ENCODE measurements at regions not wholly inside any gene's neighbourhood (a gene's known extent, or its start where the extent isn't known, plus 50 kb on each side); places are given as distances from the start of the nearest gene placed in this dataset.
"Not testable (repeated sequence)": the region's sequence is repeated elsewhere in the genome, so short reads cannot be mapped to it uniquely, and the experiment has no call there.

DNA sequence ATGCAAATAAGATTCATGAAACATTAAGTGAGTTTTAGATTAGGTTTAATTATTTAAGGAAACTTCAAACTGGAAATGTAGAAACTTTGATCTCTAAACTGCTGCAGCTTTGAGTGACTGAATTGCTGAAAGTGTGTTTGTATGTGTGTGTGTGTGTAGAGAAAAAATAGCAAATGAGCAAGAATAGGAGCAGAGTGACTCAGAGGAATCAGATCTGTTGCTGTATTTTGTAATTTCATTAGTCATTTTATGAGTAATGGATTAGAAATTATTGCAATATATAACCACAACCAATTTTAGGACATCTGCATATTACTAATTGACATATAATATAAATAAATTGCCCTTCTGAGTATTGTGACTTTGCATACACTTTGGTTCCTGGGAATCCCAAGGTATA, 52.8 kb upstream of the SLC9A9 start:
- peak; percentile 10 for DNase-seq

DNA sequence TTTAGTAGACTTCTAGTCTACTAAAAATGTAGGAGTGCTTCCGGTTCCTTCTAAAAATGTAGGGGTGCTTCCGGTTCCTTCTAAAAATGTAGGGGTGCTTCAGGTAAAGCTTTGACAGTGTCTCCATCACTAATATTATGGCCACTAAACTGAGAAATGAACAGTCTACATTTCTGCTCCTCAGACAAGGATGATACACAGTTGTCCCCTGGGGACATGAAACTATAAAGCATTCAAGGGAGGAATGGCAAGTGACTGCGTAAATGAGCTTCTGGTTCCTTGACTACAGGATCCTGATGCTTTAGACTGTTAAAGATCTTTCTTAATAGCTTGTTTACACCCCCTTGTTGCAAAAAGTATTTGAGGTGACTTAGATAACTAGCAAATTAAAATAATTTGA, 53.9 kb upstream of the SLC9A9 start:
- no peak for DNase-seq

DNA sequence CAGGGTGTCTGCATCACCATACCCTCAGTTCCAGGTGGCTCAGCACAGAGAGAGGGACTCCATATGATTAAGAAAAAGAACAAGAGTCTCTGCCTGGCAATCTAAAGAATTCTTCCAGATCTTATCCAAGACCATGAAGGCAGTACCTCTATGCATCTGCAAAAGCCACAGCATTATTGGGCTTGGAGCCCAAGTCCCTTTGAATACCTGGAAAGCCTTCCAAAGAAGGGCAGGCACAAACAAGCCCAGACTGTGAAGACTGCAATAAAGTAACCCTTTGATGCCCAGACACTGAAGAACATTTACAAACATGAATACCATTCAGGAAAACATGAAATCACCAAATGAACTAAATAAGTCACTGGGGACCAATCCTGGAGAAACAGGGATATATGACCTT, 60.9 kb upstream of the DIPK2A start:
- DNase-seq: no peak

DNA sequence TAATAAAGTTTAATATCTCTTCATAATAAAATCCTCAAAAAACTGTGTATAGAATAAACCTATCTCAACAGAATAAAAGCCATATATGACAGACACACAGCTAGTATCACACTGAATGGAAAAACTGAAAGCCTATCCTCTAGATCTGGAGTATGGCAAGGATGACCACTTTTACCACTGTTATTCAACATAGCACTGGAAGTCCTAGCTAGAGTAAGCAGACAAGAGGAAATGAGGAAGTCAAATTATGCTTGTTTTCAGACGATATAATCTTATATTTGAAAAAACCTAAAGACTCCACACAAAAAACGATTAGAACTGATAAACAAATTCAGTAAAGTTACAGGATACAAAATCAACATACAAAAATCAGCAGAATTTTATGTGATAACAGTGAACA, 57.4 kb upstream of the DIPK2A start:
- DNase-seq: no peak

DNA sequence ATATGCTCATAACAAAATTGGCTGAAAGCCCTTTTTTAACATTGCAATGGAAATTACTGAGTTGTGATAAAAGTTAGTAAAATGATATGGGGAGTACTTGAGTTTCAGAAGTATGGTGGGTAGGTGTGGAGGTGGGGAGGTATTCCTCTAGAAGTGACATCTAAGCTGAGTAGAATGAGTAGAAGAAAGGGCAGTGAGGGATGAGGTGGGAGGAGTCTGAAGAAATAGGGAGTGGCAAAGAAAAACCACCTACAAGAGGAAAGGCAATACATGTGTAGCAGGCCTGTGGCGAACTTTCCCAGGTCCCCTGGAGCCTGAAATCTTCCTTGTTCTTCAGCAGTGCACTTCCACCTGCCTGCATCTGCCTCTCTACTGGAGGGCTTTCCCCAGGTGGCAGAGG, 52.8 kb upstream of the DIPK2A start:
- no peak for DNase-seq

DNA sequence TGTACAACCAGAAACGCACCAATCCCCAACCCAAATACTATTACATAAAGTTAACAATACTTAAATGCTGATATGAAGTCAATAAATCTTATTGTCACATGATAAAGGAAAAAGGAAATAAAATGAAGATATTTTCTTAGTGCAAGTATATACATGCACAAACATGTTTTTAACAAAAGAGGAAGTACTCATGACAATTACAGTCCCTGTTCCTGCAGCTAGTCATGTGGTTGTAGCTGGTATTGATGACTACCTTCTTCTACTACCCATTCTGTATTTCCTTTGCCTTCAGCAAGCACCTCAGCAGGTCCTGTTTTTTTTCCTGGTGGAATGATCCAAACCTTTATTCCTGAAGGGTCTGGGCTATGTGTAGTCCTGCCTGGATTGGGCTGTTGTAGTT, 50.4 kb upstream of the DIPK2A start:
- DNase-seq: not testable (repeated sequence)

All from renal pelvis (tissue), 1 donor.